ENCODE measurements at regions not wholly inside any gene's neighbourhood (a gene's known extent, or its start where the extent isn't known, plus 50 kb on each side); places are given as distances from the start of the nearest gene placed in this dataset.
"Not testable (repeated sequence)": the region's sequence is repeated elsewhere in the genome, so short reads cannot be mapped to it uniquely, and the experiment has no call there.

DNA sequence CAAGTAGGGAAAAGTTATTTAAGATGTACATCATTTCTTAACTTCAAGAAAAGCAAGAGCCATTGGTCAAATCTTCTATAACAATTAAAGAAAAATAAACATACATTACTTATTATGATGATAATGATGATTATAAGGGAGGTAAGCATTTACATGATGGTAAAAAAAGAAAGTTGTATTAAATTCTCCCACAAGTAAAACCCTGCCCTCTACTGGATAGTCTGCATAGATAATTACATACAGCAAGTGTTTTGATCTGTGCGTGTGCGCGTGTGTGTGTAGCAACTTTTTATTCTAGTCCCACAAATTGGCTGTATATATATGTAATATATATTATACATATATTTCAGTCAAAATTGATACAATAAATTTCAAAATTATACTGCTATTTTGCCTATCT lies 51.4 kb upstream of the TIMM23 start:
- TF ChIP-seq, protein P1, sequence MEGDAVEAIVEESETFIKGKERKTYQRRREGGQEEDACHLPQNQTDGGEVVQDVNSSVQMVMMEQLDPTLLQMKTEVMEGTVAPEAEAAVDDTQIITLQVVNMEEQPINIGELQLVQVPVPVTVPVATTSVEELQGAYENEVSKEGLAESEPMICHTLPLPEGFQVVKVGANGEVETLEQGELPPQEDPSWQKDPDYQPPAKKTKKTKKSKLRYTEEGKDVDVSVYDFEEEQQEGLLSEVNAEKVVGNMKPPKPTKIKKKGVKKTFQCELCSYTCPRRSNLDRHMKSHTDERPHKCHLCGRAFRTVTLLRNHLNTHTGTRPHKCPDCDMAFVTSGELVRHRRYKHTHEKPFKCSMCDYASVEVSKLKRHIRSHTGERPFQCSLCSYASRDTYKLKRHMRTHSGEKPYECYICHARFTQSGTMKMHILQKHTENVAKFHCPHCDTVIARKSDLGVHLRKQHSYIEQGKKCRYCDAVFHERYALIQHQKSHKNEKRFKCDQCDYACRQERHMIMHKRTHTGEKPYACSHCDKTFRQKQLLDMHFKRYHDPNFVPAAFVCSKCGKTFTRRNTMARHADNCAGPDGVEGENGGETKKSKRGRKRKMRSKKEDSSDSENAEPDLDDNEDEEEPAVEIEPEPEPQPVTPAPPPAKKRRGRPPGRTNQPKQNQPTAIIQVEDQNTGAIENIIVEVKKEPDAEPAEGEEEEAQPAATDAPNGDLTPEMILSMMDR (IDR thresholded peaks at IDR 0.05): peak; percentile 7
- not testable (repeated sequence) for TF ChIP-seq EZH2 (IDR thresholded peaks at IDR 0.05)
